Stomach (tissue), 4 donors: ENCODE measurements at regions not wholly inside any gene's neighbourhood (a gene's known extent, or its start where the extent isn't known, plus 50 kb on each side); places are given as distances from the start of the nearest gene placed in this dataset.

Source experiments
- CTCF ChIP-seq, 7 experiments: fragments of 450-650 bp in 4 of 7; fragments of 200-600 bp in 3 of 7; sonication (generic) in 3 of 7; IDR thresholded peaks; one replicate each; pipeline ENCODE4 v1.5.1; 2016 to 2019; ENCODE audit warnings: antibody characterized with exemption in 7 of 7, control low read depth in 2 of 7, mild to moderate bottlenecking in 1 of 7
- POLR2A ChIP-seq, 4 donors: fragments of 450-650 bp; IDR thresholded peaks; one replicate each; pipeline ENCODE4 v1.6.1; 2016; ENCODE audit warnings: antibody characterized with exemption in 4 of 4, control low read depth in 2 of 4, mild to moderate bottlenecking in 1 of 4, moderate library complexity in 1 of 4
- POLR2AphosphoS5 ChIP-seq, 3 donors: sonication (generic); formaldehyde crosslinking; IDR thresholded peaks; one replicate each; pipeline ENCODE4 v1.6.1; 2016; ENCODE audit warnings: antibody characterized with exemption in 3 of 3

- TF ChIP-seq CTCF (IDR thresholded peaks at IDR 0.05) (no peak), POLR2A (IDR thresholded peaks at IDR 0.05) (no peak), POLR2AphosphoS5 (IDR thresholded peaks at IDR 0.05) (no peak)
Measured at GRCh38 chr3:24857945-24858344, 363.3 kb upstream of the THRB start.
